GM12892 (cell line): ENCODE measurements at regions not wholly inside any gene's neighbourhood (a gene's known extent, or its start where the extent isn't known, plus 50 kb on each side); places are given as distances from the start of the nearest gene placed in this dataset.

ENCODE experiments used
- DNase-seq: peaks from one replicate; pipeline ENCODE4 v3.0.0; 2011; ENCODE audit not compliant: insufficient read length
- FAIRE-seq: peaks from 2 replicates; lab custom pipeline; 2011; peaks lifted over from hg19 to GRCh38; lab: Jason Lieb, UNC
- POLR2A ChIP-seq: IDR thresholded peaks from 2 replicates; pipeline ENCODE4 v1.6.1; 2011; ENCODE audit warnings: low read depth, low read length, control low read depth
- POLR2AphosphoS5 ChIP-seq: IDR thresholded peaks from 2 replicates; pipeline ENCODE4 v1.6.1; 2011; ENCODE audit warnings: low read depth, low read length, control low read depth
- TAF1 ChIP-seq: IDR thresholded peaks from 2 replicates; pipeline ENCODE4 v1.6.1; 2011; ENCODE audit warnings: low read depth, mild to moderate bottlenecking, control low read depth, low read length, borderline replicate concordance

DNA sequence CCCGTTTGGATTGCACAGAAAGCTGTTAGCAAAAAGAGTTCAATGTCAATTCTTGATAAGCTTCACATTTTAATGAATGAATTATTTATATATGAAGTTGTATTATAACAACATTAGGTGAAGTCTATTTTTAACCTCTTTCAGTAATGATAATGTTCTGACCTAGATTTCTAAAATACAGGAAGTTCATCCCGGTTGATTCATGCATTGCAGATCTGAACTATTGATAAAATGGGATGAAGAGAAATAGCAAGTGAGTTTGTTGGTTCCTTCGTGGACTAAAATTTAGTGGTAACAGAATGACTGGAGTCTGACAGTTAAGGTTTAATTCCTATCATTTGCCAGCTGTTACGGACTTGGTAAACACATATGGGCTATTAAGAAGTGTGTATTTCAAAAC is 180.5 kb downstream of the PCSK1 start:
- TF ChIP-seq TAF1 (no peak), POLR2A (no peak), POLR2AphosphoS5 (no peak)
- no peak for DNase-seq
- no peak for FAIRE-seq

DNA sequence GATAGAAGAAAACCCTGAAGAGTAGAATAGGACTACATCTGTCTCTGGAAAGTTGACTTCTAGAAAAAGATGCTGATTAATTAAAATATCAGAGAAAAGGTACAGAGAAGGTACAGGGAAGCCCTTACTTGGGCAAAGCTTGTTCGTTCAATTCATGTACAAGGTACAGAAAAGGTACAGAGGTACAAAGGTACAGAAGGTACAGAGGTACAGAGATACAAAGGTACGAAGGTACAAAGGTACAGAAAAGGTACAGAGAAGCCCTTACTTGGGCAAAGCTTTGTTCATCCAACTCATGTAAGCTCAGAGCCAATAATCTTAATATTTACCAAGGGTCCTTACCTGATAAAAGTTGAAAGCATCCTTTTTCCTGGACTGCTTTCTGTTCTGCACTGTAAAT is 182.3 kb downstream of the PCSK1 start:
- no peak for FAIRE-seq
- no peak for DNase-seq
- TF ChIP-seq TAF1 = no peak
- TF ChIP-seq POLR2A = no peak
- TF ChIP-seq POLR2AphosphoS5 = no peak

DNA sequence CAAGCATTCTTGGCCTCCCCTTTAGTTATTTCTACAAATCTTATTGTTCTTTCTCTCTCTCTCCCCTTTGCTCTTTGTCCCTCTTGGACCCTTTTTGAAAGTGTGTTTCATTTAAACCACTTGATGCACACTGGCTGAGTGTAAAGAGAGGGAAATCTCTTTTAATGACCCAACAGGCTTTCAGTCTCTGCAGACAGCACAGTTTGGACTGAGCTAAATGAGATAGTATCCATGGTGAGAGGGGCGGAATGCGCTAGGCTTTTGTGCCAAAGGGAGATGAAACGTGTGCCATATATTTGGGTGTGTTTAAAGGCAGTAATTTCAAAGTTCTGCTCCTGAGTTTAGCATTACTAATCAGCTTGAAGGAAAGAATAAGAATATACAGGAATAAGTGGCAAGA is 184.9 kb downstream of the PCSK1 start:
- TF ChIP-seq POLR2A (no peak), TAF1 (no peak), POLR2AphosphoS5 (no peak)
- no peak for FAIRE-seq
- DNase-seq = no peak

DNA sequence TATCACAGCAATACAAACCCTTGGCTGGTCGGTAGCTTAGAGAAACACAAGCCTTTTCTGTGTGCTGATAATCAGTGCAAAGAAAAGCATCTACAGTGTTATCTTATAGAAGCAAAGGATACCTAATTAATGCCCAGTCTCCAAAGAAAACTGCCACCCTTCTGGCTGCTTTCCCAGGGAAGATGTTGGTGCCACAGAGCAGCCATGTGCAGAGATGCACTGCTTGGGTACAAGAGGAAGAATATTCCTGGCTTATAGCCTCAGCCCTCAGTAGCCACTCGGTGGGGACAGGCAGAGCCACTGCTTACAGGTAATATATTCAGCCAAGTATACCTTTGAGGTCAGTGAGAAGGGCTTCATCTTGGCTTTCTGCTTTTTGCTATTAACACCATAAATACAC is 185.3 kb downstream of the PCSK1 start:
- TF ChIP-seq TAF1 = no peak
- no peak for TF ChIP-seq POLR2A
- no peak for TF ChIP-seq POLR2AphosphoS5
- no peak for FAIRE-seq
- DNase-seq = no peak

DNA sequence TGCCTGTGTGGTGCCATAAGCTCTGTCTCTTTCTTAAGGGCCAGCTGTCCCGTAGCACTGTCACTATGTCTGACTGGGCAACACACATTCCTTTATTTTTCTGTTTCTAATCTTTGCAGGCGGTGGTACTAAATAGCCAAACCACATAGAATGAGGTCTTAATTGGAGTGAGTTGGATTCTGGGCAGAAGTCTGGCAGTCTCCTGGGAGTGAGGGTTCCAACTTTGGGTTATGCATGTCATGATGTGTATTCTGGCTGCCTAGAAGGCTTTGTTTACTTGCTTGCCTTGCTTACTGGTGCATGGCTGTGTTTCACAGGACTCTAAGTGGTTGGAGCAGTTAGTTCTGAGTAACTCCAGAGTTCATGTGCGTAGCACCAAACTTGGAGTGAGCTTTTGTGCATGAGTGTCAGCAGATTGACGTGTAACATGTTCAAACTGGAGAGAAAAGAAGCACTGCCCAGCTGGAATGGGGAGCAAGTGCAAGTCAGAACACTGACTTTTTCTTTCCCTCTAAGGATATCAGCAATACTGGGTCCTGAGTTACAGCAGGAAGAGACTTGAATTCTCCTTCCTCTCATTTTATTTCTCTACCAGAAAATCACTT is 185.8 kb downstream of the PCSK1 start:
- no peak for FAIRE-seq
- no peak for DNase-seq
- TF ChIP-seq POLR2AphosphoS5 (no peak), TAF1 (no peak), POLR2A (no peak)

DNA sequence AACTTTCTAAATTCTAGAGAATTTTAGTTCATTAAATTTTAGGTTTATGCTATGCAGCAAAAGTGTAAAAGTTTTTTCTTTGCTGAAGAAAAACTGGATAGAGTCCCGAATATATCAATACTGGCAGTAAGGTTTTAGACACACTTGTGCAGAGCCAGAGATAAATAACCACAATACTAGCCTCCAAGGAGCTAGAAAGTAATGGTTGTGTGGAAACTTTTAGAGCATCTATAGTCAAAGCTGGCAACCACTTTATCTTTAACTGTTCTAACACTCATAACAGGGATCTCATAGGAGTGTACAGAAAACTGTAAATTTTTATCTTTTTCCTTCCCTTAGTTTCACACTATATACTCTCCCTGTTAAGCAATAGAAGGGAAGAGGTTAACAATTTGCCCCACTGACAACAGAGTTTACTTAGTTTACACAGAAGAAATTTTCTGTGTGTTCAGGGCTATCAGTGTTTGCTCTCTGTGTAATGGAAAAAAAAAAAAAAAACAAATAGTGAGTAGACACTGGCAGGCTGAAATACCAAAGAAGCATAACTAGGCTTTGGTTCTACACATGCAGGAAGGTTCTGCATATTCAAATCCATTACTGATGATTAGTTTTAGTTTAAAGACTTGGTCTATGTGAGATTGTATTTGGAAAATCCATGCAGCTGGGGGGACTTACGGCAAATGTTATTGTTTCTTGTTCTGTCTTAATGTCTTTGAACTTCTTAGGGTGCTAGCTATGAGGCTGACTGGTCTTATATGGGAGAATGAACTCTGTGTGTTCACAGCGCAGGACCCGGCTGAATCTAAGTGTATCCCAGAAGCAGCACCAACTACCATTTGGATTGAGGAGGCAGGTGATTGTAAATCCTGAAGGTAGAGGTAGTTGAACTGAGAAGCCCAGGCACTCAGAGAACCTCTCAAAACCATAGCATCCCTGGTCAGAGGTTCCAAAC is 187.6 kb downstream of the PCSK1 start:
- FAIRE-seq = no peak
- no peak for DNase-seq
- no peak for TF ChIP-seq POLR2AphosphoS5
- TF ChIP-seq POLR2A = no peak
- TF ChIP-seq TAF1 = no peak

DNA sequence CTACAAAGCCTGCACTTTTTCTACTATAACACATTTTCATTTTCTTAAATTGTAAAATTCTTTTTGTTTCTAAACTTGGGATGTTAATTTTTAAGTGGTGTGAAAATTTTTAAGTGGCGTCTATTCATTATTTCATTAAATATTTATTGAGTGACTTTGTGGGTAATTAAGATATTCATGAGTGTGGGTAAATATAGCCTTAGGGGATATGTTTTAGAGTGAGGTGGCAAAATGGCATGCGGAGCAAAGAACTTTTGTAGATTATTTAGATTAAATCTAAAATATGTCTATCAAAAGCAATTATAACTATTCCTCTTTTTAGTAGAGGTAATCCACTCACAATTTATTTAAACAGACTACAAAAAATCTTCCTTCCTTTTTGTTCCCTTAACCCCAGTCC is 188.4 kb downstream of the PCSK1 start:
- TF ChIP-seq POLR2AphosphoS5 (no peak), TAF1 (no peak)
- no peak for FAIRE-seq
- DNase-seq = no peak

DNA sequence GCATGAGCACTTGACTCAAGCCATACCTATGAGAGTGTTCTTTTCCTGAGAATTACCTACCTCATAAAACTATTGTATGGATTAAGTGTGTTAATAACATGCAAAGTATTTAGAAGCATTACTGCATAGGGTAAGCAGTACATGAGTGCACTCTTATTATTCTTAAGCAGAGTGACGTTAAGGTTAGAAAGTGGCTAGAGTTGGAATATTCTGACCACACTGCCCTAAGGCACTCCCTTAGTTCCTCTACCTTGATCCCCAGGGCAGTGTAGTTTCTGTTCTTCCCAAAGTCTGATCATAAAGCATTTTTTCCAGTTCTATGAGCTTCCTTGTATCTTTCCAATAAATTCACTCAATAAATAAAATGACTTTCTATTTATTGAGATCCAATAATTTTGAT is 189.2 kb downstream of the PCSK1 start:
- FAIRE-seq (no peak), DNase-seq (no peak)
- TF ChIP-seq POLR2AphosphoS5 = no peak
- TF ChIP-seq TAF1 = no peak
- TF ChIP-seq POLR2A = no peak

DNA sequence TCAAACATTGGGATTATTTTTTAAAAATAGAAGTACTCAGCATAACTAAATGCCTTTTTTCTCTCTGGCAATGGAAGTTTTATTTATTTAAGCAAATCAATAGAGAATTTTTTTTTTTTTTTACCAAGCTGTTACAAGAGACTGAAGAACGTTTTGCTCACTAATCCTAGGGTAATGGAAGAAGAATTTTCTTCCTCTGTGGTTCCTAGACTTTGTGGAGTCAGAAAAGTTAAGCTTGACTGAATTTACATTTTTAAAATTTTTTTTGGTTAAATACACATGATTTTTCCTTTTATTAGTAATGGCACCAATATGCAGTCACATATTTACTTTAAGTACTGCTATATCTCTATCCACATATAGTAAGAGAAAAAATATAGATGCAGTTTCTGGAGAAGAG is 189.8 kb downstream of the PCSK1 start:
- TF ChIP-seq POLR2AphosphoS5 = no peak
- no peak for TF ChIP-seq POLR2A
- FAIRE-seq (no peak), DNase-seq (no peak)

DNA sequence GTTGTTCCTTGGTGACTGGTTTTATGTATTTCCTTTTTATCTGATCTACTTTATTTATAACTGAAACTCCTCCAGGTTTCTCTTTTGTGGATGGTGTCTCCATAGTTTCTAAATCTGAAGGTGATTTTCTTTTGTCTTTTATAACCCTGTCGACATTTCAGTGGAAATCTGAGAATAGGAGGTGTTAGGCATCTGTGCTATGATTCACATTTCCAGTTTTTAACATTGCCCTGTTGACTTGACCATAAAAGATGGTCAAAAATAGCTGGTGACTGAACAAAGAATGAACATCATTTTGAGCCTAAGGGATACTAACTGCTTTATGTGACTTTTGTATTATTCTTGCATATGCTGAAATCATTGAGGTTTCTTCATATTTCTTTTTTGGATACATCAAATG is 190.5 kb downstream of the PCSK1 start:
- FAIRE-seq (no peak), DNase-seq (no peak)
- no peak for TF ChIP-seq POLR2AphosphoS5
- TF ChIP-seq POLR2A = no peak

DNA sequence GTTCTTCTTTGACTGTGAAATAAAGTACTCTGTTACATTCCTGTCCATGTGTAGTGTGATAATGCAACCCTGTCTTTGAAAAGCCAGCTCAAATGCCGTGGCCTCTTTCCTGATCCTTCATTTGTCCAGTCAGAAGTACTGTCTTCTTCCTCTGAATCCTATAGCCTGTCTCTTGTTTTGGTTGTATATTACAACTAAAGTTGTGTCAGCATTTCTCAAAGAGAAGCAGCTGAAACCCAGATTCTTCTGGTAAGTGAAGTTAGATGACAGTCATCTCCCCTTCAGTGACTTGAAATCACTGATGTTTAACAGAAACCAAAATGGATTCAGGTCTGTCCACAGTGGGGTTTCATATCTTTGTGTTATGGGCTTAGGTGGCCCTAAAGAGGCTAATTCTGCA is 196.2 kb downstream of the PCSK1 start:
- FAIRE-seq = no peak

DNA sequence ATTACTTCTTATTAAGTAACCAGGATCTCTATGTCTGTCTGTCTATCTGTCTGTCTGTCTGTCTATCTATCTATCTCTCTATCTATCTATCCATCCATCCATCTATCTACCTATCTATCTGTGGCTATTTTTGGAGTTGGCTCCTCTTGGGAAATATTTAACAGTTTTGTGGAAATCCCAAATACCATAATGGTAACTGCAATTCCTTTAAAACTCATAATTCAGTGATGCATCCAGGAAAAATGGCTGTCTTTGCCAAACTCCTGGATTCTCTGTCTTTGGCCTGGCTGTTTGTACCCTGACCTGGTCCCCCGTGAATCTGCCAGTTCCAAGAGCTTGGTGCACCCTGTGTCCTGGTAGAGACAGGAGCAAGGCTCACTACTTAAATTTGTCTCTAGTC is 197.0 kb downstream of the PCSK1 start:
- DNase-seq (no peak), FAIRE-seq (no peak)
- no peak for TF ChIP-seq POLR2AphosphoS5
- no peak for TF ChIP-seq TAF1
- no peak for TF ChIP-seq POLR2A

More for the DNA sequence above, 196.2 kb downstream of the PCSK1 start:
- no peak for DNase-seq
- no peak for TF ChIP-seq POLR2A
- no peak for TF ChIP-seq TAF1
- TF ChIP-seq POLR2AphosphoS5 = no peak
